CD4-positive, alpha-beta T cell treated with Interferon alpha-2 for 1 hour (primary cell): ENCODE measurements at regions not wholly inside any gene's neighbourhood (a gene's known extent, or its start where the extent isn't known, plus 50 kb on each side); places are given as distances from the start of the nearest gene placed in this dataset.
"Not testable (repeated sequence)": the region's sequence is repeated elsewhere in the genome, so short reads cannot be mapped to it uniquely, and the experiment has no call there.

Experiments
- DNase-seq, 2 donors: peaks; one replicate each; pipeline ENCODE4 v3.0.0-alpha.2; 2020 to 2022

DNA sequence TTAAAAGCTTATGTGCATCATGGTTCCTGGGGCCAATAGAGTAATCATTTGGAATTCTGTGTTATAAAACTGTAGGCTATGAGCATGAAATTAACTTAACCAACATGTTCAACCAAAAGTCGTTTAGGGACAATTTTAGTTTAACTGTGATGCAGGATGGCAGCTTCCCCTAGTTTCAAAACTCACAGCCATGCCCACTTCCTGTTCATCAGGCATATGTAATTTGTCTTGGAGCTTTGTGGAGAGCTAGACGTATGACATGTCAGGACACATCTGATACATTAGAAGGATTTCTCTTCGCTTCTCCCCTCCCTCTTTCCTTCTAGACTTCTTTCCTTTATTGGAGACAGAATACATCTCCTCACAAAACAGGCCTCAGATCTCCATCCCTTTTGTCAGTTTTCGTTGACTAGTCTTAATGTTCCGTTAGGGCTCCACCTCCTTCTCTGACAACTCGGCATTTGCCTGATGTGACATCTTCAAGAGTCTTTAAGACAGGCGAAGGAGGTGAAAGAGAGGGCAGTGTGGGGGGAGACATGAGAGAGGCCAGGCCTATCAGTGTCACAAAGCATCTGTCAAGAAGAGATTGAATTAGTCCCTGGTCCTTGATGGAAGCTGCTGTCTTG lies 176.0 kb downstream of the MSX2 start:
- DNase-seq, result no peak

DNA sequence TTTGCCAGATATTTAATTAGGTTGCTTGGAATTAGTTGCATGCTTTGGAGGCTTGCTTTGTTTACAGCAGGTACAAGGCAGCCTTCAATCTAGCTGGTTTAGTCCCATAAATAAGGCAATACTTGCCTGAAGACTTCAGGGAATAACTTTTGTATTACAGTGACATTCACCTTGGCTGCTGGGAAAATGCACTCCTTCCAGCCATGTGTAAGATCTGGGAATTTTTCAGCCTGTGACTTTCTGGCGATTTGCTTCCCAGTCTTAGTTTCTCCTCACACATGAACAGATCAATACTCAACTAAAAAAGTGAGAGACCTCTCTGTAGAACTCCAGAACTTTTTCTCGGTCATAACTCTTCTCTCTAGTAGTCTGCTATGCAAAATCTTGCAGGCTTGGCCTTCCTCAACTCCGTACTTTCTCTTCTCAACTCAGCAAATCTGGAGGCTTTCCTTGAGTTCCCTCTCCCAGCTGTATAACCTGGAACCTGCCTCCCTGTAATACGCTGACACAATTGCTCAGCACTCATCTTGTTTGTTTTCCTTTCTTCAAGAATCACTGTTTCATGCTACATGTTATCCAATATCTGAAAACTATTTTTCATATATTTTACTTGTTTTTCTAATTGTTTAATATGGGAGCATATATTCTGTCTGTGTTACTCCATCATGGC lies 173.0 kb downstream of the MSX2 start:
- DNase-seq, result no peak

DNA sequence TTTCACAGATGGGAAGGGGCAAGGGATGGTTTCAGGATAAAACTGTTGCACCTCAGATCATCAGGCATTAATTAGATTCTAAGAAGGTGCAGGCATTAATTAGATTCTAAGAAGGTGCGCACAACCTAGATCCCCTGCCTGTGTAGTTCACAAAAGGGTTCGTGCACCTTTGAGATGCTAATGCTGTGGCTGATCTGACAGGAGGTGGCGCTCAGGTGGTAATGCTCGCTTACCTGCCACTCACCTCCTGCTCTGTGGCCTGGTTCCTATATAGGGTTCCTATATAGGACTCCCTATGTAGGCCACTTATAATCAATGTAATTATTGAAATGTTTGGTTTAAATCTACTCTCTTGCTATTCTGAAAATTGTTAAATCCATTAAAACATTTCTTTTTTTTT lies 171.0 kb downstream of the MSX2 start:
- no peak for DNase-seq

DNA sequence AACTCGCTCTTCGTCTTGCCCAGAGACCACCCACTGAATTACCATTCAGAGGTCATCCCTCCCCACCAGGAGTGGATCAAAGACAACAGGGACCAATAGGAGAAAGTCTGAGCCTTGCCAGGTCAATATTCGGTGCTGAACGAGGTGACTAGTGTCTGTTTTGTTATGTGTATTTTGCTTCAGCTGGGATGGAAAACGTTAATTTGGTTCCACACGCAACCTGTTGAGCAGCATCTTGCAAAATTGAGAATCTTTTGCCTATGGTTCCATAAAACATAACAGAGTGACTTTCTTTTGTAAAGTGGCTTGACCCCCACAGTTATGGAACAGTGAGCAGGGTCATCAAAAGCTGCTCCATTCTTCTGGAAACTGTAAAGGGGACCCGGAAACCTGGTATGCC lies 168.4 kb downstream of the MSX2 start:
- no peak for DNase-seq

DNA sequence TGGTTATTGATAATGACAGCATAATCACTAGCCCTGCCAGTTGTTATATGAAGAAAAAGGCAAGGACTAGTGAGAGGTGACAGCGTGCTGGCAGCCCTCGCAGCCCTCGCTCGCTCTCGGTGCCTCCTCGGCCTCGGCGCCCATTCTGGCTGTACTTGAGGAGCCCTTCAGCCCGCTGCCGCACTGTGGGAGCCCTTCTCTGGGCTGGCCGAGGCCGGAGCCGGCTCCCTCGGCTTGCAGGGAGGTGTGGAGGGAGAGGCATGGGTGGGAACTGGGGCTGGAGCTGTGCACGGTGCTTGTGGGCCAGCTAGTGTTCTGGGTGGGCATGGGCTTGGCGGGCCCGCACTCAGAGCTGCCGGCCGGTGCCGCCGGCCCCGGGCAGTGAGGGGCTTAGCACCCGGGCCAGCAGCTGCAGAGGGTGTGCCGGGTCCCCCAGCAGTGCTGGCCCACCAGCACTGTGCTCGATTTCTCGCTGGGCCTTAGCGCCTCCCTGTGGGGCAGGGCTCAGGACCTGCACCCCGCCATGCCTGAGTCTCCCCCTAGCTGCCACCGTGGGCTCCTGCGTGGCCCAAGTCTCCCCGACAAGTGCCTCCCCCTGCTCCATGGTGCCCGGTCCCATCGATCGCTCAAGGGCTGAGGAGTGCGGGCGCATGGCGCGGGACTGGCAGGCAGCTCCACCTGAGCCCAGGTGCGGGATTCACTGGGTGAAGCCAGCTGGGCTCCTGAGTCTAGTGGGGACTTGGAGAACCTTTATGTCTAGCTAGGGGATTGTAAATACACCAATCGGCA lies 156.2 kb downstream of the MSX2 start:
- DNase-seq, result not testable (repeated sequence)

DNA sequence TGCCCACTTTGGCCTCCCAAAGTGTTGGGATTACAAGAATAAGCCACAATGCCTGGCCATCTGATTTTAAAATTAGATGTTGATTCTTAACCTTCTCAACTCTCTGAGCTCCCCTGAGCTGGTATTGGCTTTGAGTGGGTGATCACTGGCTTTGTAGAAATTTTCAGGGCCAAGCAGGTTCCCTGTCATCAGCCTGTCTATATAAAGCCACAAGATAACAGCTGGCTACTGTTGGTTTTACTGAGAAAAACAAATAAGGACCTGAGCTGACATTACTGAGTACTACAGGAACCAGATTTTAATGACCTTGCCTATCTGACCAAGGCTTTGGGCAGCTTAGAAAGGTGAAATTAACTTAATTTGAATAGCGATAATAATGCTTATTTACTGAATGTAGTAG lies 153.6 kb downstream of the MSX2 start:
- DNase-seq, result no peak

DNA sequence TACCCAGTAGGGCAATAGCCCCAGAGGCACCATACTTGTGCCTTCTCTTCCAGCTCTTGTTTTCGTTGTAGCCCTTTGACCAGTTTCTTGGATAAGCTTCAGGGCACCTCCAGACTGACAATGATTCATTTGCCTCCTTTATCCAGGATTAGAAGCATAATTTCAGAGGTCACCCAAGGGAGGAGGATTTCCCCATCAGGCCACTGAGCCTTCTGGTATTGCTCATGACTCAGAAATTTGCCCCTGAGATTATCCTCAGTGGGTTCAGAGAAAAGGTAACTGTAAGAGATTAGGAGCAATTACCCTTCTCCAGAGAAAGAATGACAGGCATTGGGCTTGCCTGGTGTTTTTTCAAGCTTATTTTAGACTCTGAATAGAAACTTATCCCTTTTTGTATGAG lies 147.9 kb downstream of the MSX2 start:
- no peak for DNase-seq

DNA sequence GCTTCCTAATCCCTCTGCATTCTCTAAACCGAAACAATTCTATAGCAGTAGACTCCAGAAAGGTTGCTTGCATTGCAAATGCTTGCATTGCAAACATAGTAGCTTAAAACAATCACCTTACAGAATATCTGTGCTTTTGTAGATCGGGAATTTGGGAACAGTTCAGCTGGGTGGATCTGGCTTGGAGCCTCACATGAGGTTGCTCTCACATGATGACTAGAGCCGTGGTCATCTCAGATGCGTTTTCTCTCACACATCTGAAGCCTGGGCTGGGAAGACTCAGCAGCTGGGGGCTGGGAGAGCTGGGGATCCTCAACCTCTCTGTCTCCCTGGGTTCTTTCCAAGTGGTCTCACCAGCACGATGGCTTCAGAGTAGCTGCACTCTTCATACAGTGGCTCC lies 127.8 kb downstream of the MSX2 start:
- no peak for DNase-seq

DNA sequence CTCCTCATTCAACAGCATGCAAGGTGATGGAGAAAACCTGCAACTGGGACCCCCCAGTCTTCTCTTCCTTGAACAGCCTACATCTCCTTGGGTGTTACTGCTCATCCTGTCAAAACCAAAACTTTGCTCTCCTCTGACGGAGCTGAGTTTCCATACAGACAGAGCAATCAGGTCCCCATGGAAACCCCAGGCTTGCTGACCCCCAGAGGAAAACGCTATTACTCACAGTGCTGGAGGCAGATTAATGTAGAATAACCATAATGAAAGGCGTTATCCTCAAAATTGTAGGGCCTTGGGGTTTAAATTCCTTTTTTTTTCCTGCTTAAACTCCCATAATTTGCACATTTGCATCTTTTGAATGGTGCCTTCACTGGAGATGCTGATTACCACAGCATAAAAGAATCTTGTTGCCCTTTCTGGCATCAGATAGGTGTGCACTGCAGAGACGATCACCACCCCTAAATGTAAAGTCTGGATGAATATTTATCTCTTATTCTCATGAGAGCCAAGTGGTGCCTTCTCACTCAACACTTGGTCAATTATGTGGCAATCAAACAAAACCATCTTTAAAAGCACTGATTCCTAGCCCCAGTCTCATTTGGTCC lies 126.3 kb downstream of the MSX2 start:
- no peak for DNase-seq

DNA sequence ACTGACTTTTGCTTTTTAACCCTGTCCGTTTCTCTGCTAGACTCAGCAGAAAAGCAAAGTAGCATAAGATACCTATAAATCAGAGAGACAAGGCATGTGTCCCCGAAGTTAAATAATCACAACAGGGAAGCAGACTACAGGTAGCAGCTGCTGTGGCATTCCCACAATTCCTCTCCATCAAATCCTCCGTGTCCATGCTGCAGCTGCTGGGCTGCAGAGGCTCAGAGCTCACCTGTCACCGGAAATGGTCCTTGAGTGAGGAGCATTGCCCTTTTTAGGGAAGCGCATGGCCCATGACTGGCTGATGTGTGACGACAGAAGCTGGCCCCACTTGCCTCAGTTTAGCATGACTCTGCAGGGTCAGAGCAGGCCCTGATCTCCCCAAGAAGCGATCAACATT lies 125.0 kb downstream of the MSX2 start:
- DNase-seq, result no peak

DNA sequence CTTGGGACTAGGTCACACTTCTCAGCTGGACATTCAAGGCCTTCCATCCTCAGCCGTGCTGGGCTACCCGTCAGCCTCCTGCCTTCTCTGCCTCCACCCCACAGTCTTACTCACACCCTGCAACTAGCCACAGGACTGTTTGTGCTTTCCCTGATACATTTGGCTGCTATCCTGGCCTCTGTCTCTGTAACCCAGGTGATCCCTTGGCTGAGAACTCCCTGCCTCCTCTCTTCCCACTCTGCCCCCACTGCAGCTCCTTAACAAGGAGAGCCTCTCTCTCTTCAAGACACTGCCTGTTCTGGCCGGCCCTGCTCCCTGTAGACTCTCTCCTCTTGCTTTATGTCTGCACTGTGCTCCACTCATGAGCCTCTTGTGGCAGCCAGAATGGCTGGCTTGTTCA lies 120.6 kb downstream of the MSX2 start:
- no peak for DNase-seq

DNA sequence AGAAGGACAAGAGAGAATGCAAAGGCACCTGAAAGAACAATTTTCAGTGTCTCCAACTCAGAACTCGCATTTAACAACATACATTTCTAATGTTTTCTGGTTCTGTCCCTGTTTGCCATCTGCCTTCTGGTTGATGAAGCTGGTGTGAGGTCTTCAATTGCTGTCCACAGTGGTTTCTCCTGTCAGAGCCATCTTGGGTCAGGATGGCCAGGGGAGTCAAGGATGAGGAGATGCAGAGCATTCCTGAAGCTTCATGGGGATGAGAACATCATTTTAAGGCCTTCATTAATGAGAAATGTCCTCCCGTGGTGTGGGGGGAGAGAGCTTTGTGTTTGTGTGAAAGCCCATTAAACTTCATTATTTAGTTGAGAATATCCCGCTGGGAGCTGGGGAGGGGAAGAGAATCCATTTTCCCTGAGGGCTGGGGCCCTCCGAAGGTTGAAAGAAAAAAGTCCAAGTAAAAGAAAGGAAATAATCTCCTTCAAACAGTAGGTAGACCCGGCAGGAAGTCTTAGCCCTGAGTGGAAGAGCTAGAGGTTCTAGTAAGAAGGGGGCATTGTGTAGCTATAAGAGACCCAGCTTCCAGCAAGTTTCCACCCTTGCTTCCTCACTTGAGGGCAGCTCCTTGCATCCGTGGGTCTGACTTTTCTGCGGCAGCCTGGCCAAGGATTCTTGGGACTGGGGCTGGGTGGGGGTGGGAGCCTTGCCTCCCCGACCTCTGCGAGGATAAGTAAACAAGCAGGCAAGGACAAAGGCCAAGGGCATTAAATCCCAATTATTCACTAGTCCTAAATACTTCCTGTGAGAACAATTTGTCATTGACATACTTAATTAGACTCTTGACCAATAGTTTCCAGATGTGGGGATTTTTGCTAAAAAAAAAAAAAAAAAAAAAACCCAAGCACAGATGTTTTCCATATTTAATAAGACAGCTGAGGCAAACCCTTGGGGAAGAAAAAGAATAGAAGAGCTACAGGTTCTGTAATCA lies 119.2 kb downstream of the MSX2 start:
- DNase-seq, result no peak

DNA sequence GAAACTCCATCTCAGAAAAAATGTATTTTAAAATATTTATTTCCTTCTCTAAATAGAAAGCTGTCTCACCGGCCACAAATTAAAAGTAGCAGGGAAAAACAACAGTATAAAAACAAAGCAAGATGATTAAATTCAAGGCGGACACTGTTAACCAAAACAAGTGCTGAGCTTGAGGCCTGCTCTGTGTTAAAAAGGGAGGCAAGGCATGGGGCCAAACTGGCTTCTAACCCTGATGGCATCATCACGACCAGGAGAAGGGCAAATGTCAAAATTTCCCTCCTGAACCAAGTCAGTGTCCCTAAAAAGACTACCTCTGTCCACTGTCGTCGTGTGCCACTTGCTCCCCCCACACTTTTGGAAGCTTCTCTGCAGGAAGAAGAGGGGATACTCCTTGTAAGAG lies 116.1 kb downstream of the MSX2 start:
- no peak for DNase-seq

DNA sequence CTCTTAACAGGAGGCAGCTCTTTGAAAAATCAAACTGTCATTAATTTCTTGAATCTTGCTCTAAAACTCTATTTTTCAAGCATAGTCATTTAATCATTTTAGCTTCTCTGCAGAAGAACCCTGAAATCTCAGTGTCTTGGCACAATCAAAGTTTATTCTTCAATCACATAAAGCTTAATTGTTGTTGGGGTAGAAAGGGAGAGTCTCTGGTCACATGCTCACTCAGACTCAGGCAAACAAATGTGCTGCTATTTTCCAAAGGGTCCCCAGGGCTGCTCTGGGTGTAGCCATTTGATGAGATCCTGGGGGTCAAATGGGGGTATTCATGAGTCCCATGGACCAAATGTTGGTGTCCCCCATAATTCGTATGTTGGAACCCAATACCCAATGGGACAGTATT lies 114.8 kb downstream of the MSX2 start:
- DNase-seq, result no peak

DNA sequence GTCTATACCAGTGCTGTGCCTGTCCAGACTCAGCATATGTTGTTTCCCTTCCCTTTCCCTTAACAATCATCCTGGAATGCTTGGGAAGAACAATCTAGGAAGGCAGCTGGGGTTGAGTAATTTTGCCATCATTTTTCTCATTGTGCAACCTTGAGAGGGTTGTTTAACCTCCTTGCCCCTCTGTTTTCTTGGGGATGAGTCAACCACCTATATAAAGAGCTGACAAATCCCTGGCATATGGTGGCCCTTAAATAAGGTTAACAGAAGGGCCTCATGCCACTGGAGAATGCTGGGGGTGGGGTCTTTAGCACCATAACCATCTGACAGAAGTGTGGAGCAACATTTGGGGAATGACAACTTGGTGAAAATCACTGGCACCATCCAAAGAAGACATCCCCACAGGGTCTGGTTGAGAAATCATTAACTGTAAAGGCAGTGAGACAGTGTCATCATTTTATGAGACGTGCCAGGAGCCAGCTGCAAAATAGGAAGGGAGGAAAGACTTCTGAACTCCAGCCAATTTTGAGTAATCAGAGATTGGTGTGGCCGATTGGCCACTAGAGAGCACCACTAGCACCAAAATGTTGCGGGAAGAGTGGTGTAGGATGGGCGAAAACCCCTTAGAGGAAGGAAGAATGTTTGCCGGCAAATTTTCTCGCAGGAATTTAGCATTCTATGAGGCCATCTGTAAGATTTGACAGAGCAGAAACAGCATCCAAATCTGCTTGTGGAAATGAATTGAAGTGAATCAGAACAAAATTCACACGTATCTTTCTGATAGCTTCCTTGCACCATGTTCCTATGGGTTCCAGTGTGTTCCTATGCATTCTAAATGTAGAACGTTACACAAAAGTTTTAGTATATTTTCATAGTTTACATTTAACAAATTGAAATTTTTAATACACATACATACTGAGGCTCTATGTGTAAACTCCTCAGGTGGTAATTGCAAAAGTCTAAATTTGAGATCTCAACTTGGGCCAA lies 113.8 kb downstream of the MSX2 start:
- no peak for DNase-seq

DNA sequence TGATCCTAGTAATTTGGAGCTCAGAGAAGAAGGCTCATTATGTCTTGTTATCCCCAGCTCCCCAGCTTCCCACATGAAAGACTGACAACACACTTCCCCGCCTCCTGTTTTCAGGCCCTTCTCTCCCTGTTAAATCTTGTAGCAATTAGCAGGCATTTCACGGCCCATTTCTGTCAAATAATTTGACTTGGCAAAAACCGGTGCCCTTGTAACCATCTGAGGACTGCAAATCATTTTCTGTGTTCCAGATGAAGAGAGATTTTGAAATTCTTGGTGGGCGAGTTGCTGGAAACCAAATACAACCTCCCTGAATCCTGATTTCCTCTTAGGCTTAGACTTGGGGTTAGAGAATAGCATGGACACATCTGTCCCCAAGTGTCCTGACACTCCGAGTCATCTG lies 109.7 kb downstream of the MSX2 start:
- DNase-seq, result no peak

DNA sequence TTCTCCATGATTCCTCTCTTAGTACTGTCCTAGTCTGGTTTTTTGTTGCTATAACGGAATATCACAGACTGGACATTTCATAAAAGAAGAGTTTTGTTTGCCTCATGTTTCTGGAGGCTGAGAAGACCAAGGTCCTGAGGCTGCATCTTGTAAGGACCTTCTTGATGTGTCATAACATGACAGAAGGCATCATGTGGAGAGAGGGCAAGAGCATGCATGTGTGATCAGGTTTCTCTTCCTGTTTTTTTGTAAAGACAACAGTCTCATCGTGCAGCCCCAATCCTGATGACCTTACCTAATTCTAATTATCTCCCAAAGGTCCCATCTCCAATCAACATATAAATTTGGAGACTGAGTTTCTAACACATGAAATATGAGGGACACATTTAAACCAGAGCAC lies 108.4 kb downstream of the MSX2 start:
- DNase-seq, result no peak

DNA sequence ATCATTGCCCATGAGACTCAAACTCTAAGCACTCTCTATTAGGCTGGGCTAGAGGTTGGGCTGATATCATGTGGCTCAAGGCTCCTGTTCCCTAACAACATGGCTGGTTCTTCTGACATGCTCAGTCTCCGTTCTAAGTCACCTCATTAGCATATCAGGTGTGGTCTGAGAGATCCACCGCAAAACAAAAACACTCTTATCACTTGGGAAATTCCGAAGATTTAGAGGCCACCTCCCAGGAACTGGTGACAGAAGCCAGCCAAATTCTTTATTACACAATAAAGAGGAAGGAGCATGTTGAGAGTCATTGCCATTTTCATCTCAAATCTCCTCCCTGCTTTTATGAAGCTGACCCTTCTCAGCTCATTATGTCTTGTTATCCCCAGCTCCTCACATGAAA lies 107.6 kb downstream of the MSX2 start:
- no peak for DNase-seq

DNA sequence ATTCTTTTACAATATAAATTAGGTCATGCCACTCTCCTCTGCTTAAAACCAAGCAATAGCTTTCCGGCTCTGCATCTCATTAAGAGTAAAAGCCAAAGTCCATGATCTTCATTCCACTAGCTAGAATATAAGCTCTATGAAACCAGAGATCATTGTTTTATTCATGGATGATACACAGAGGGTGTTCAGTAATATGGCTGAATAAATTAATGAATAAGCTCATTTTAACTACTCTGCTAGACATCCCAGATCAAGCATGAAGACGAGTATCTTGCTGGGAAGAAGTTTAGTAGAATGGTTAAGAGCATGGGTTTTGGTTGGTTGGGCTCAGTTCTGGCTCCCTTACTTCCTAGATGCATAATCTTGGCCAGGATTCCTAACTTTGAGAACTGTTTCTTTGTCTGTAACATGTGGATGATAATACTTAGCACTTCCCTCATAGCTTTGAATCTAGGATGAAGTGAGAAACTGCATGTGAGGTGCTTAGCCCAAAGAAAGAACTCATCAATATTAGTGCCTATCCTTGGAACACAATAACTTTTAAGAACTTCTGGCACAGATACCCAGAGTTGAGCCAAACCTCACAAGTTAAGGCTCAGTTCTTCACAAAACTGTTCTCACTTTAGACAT lies 106.8 kb downstream of the MSX2 start:
- no peak for DNase-seq

DNA sequence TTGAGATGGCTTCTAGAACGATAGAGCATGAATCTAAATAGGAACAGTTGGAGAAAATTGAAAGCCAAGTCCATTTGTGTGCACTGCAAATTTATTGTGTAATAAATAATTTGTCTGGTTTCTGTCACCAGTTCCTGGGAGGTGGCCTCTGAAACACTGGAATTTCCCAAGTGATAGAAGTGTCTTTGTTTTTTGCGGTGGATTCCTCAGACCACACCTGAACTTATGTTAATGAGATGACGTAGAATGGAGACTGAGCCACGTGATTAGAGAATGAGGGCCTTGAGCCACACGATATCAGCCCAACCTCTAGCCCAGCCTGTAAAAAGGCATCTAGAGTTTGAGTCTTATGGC lies 105.1 kb downstream of the MSX2 start:
- DNase-seq, result no peak
